HEK293T (cell line): ENCODE measurements at regions not wholly inside any gene's neighbourhood (a gene's known extent, or its start where the extent isn't known, plus 50 kb on each side); places are given as distances from the start of the nearest gene placed in this dataset.

Experiments
- CTCF ChIA-PET: fragments of 350-600 bp; formaldehyde crosslinking; extraction: SDS; loops from one replicate; lab custom pipeline; 2021; ENCODE audit warnings: antibody characterized with exemption, inconsistent platforms; lab: Yijun Ruan, JAX
- POLR2A ChIA-PET: fragments of 350-600 bp; formaldehyde crosslinking; extraction: SDS; loops from one replicate; lab custom pipeline; 2020; ENCODE audit warnings: antibody characterized with exemption, inconsistent platforms; lab: Yijun Ruan, JAX
- DNase-seq: peaks from one replicate; pipeline ENCODE4 v3.0.0; 2012; ENCODE audit warnings: mixed read lengths; ENCODE audit errors: extremely low spot score
- ARNT ChIP-seq: fragments of 450-650 bp; IDR thresholded peaks from 2 replicates; pipeline ENCODE4 v1.6.1; 2017; ENCODE audit warnings: mild to moderate bottlenecking
- BHLHE40 ChIP-seq: fragments of 450-650 bp; IDR thresholded peaks from 2 replicates; pipeline ENCODE4 v1.6.1; 2016; ENCODE audit warnings: mild to moderate bottlenecking, moderate library complexity, borderline replicate concordance
- CTBP1 ChIP-seq: fragments of 450-650 bp; IDR thresholded peaks from 2 replicates; pipeline ENCODE4 v1.6.1; 2016; ENCODE audit warnings: borderline replicate concordance
- ELF4 ChIP-seq: fragments of 450-650 bp; IDR thresholded peaks from 2 replicates; pipeline ENCODE4 v1.6.1; 2017; ENCODE audit warnings: antibody characterized with exemption
- FOXA1 ChIP-seq: fragments of 450-650 bp; IDR thresholded peaks from 2 replicates; pipeline ENCODE4 v1.6.1; 2016; ENCODE audit warnings: mild to moderate bottlenecking
- FOXK2 ChIP-seq: fragments of 450-650 bp; IDR thresholded peaks from 2 replicates; pipeline ENCODE4 v1.6.1; 2016; ENCODE audit warnings: mild to moderate bottlenecking
- FOXM1 ChIP-seq: fragments of 450-650 bp; IDR thresholded peaks from 2 replicates; pipeline ENCODE4 v1.6.1; 2017; ENCODE audit warnings: mild to moderate bottlenecking, borderline replicate concordance
- HDGF ChIP-seq: fragments of 450-650 bp; IDR thresholded peaks from 2 replicates; pipeline ENCODE4 v1.6.1; 2017; ENCODE audit warnings: antibody characterized with exemption, borderline replicate concordance
- L3MBTL2 ChIP-seq: fragments of 450-650 bp; conservative IDR thresholded peaks from 2 replicates; pipeline ENCODE4 v1.6.1; 2016; ENCODE audit warnings: mild to moderate bottlenecking
- LEF1 ChIP-seq: fragments of 450-650 bp; IDR thresholded peaks from 2 replicates; pipeline ENCODE4 v1.6.1; 2017; ENCODE audit warnings: mild to moderate bottlenecking, borderline replicate concordance
- NFRKB ChIP-seq: fragments of 450-650 bp; IDR thresholded peaks from 2 replicates; pipeline ENCODE4 v1.6.1; 2016; ENCODE audit warnings: mild to moderate bottlenecking, moderate library complexity
- SP1 ChIP-seq: fragments of 450-650 bp; IDR thresholded peaks from 2 replicates; pipeline ENCODE4 v1.6.1; 2017
- SUZ12 ChIP-seq: fragments of 450-650 bp; IDR thresholded peaks from 2 replicates; pipeline ENCODE4 v1.6.1; 2016; ENCODE audit warnings: mild to moderate bottlenecking
- TARDBP ChIP-seq: fragments of 450-650 bp; IDR thresholded peaks from 2 replicates; pipeline ENCODE4 v1.6.1; 2016
- ZNF384 ChIP-seq: fragments of 450-650 bp; IDR thresholded peaks from 2 replicates; pipeline ENCODE4 v1.6.1; 2016
- TF ChIP-seq, protein P1 (sequence below): fragments of 450-650 bp; IDR thresholded peaks from 2 replicates; pipeline ENCODE4 v1.6.1; 2016

DNA sequence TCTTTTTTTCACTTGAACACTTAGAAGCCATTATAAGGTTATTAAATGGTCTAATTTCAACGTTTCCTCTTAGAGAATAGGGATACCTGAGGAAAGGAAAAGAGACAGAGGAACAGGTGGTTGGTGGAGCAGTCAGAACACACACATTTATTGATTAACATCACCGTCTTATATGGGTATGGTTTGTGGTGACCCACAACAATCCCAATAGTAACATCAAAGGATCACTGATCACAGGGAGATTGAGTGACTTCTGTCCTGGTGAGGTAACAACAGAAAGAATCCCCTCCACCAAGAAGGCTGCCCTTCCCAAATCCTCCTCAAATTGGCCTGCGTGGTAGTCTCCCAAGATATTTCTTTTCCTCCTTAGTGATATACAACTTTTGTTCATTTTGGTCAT lies 474.0 kb downstream of the PLPP3 start:
- TF ChIP-seq ZNF384 (no peak), CTBP1 (no peak), SUZ12 (no peak), NFRKB (no peak), L3MBTL2 (no peak), BHLHE40 (no peak), ARNT (no peak), LEF1 (no peak), SP1 (no peak)
- DNase-seq: no peak
- ChIA-PET CTCF (no interaction called here), POLR2A (no interaction called here)

DNA sequence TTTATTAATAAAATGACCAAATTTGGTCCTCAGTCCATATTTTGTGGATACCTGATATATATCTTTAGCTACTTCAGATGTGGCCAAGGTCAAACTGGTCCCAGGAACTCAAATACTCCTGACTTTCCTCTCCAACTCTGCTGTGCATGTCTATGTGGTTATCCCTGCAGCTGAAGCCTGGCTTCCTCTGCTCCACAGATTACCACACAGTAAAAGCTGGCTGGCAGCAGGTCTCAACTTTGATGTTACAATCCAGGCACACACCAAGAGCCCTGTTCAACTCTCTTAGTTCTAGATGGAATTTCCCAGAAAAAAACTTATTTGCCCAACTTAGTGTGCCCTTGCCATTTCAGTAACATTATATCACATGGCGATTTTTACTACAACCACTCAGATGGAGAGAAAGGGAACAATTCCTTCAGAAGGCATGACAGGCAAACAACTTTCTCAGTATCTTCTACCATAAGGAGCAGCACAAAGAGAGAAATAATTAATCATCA lies 479.5 kb downstream of the PLPP3 start:
- DNase-seq: no peak
- TF ChIP-seq NFRKB: no peak
- no peak for TF ChIP-seq ELF4
- no peak for TF ChIP-seq L3MBTL2
- TF ChIP-seq CTBP1: no peak
- TF ChIP-seq BHLHE40: no peak
- TF ChIP-seq FOXM1: no peak
- TF ChIP-seq, protein P1, sequence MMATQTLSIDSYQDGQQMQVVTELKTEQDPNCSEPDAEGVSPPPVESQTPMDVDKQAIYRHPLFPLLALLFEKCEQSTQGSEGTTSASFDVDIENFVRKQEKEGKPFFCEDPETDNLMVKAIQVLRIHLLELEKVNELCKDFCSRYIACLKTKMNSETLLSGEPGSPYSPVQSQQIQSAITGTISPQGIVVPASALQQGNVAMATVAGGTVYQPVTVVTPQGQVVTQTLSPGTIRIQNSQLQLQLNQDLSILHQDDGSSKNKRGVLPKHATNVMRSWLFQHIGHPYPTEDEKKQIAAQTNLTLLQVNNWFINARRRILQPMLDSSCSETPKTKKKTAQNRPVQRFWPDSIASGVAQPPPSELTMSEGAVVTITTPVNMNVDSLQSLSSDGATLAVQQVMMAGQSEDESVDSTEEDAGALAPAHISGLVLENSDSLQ: no peak
- no peak for TF ChIP-seq FOXK2
- no peak for TF ChIP-seq FOXA1
- TF ChIP-seq ZNF384: no peak
- no peak for TF ChIP-seq ARNT
- no peak for TF ChIP-seq LEF1
- TF ChIP-seq SP1: no peak
- no peak for TF ChIP-seq SUZ12
- ChIA-PET POLR2A (no interaction called here), CTCF (no interaction called here)

DNA sequence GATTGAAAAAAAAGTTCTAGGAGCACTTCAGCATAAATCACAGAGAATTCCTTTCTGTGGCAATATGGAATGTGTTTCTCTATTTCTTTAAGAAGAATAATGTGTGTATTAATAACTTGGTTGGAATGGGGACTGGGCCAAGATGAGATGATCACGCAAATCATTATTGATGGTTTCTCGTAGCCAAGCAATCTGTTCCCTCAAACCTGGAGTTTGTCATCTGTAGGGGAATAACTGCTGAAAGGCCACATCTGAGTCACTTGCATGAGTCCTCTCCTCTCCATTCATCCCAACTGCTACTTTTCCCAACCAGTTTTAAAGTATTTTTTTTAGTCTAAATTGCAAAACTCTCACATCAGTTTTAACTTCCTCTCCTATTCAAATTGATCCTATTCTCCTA lies 480.4 kb downstream of the PLPP3 start:
- ChIA-PET POLR2A (no interaction called here), CTCF (no interaction called here)
- no peak for DNase-seq
- TF ChIP-seq, protein P1: no peak
- TF ChIP-seq ARNT (no peak), FOXK2 (no peak), FOXA1 (no peak), ELF4 (no peak), L3MBTL2 (no peak), SUZ12 (no peak), LEF1 (no peak), BHLHE40 (no peak)

DNA sequence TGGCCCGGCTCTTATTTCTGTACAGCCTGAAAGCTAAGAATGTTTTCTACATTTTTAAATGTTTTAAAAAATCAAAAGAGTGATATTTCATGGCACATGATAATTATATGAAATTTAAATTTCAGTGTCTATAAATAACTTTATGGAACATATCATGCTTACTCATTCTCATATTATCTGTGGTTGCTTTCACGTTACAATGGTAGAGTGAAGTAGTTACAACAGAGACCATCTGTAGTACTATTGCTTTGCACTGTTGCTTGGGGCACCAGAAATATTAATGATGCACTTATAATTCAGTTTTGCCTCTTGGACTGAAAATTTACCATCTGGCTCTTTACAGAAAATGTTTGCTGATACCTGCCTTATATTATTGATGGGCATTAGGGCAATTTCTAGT lies 481.6 kb downstream of the PLPP3 start:
- ChIA-PET POLR2A (no interaction called here), CTCF (no interaction called here)
- DNase-seq: no peak
- TF ChIP-seq CTBP1: no peak
- TF ChIP-seq SP1: no peak
- TF ChIP-seq FOXA1: no peak
- no peak for TF ChIP-seq FOXK2
- TF ChIP-seq LEF1: no peak
- TF ChIP-seq BHLHE40: no peak
- TF ChIP-seq NFRKB: no peak
- TF ChIP-seq TARDBP: no peak
- no peak for TF ChIP-seq L3MBTL2
- TF ChIP-seq SUZ12: no peak
- no peak for TF ChIP-seq ELF4
- no peak for TF ChIP-seq ARNT
- no peak for TF ChIP-seq HDGF
- TF ChIP-seq, protein P1: no peak

DNA sequence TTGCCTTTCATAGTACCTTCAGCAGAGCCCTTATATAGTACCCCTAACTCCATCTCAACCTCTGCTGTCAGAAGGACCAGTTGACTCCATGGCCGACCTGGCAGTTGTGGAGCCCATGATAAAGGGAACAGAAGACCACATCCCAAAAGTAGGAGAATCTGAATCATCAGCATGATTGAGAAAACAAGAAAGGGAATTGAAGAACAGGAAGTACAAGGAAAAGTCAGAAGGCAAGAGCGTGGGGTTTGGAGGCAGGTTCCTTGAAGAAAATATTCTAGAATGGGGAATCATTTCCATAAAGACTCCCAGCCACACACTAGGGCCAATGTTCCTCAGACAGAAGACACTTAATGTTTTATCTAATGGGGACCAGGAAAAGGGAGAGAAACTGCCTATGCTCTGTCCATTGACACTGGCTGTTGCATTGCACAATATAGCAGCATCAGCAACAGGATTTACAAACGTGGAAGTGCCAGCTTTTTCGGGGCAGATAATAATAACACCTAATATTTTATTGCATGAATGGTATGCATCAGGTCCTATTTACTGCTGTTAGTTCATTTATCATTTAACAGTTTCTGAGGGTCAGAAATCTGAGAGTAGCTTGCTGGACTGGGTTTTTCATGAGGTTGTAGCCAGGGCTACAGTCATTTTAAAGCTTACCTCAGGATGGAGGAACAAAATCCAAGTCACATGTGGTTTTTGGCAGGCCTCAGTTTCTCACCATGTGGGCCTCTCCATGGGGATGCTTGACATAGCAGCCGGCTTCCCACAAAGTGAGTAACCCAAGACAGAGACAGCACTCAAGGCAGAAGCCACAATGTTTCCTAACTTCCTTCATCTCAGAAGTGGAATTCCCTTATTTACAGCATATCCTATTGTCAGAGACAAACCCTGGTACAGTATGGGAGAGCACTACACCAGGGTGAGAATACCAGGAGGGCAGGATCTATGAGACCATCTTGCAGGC lies 483.4 kb downstream of the PLPP3 start:
- CTCF ChIA-PET: no interaction called here
- no peak for DNase-seq
- POLR2A ChIA-PET: no interaction called here
- no peak for TF ChIP-seq TARDBP
- TF ChIP-seq, protein P1: no peak
- no peak for TF ChIP-seq FOXA1
- no peak for TF ChIP-seq SP1
- TF ChIP-seq NFRKB: no peak
- TF ChIP-seq FOXM1: no peak
- TF ChIP-seq SUZ12: no peak
- TF ChIP-seq LEF1: no peak
- TF ChIP-seq CTBP1: no peak

DNA sequence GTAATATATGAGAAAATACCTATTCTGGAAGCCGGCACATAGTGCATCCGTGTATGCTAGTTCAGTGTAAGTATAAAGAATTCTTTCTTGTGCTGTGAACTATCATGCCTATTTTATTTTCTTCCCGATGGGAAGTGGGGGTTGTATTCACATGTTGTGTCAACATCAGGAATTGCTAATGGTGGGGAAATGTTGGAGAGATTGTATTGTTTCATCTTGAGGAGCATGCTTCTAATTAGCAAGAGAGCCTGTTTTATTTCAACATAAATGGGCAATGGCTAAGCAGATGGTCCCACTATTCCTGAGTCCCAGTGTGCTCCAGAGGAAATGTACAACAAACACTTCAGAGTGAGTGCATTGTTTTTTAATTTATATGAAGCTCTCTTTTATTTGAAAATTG lies 485.2 kb downstream of the PLPP3 start:
- TF ChIP-seq TARDBP (no peak), BHLHE40 (no peak), L3MBTL2 (no peak), CTBP1 (no peak), SUZ12 (no peak)
- TF ChIP-seq, protein P1: no peak
- no peak for DNase-seq
- ChIA-PET CTCF (interaction anchor here (0.7 kb wide), 1 partner anchor 692 kb away, joined by 3 read pairs; no protein-coding TSS in a partner anchor), POLR2A (no interaction called here)
